RWPE1 (cell line): ENCODE measurements at regions not wholly inside any gene's neighbourhood (a gene's known extent, or its start where the extent isn't known, plus 50 kb on each side); places are given as distances from the start of the nearest gene placed in this dataset.
"Not testable (repeated sequence)": the region's sequence is repeated elsewhere in the genome, so short reads cannot be mapped to it uniquely, and the experiment has no call there.

Experiments
- CTCF ChIA-PET: fragments of 350-600 bp; sonication (Branson Sonifier 250); formaldehyde crosslinking; extraction: SDS; loops from one replicate; lab custom pipeline; 2021; lab: Yijun Ruan, JAX
- POLR2A ChIA-PET: fragments of 400-600 bp; formaldehyde crosslinking; extraction: SDS; loops from one replicate; lab custom pipeline; 2020; ENCODE audit warnings: antibody characterized with exemption; ENCODE audit not compliant: low non-redundant PET; lab: Yijun Ruan, JAX
- DNase-seq: peaks from one replicate; pipeline ENCODE4 v3.0.0; 2012; ENCODE audit warnings: low spot score
- H3K27ac ChIP-seq: fragments of 450-650 bp; 2 replicates; pipeline ENCODE4 v1.5.1; 2017
- TF ChIP-seq, protein P1 (sequence below): fragments of 450-650 bp; conservative IDR thresholded peaks from 2 replicates; pipeline ENCODE4 v1.5.1; 2017; ENCODE audit warnings: low read depth, mild to moderate bottlenecking

GRCh38 chr6:164078532-164079274 is 664.2 kb downstream of the QKI start:
- no peak overlapping the region for H3K27ac ChIP-seq
- no peak for DNase-seq
- ChIA-PET POLR2A (no interaction called here), CTCF (interaction anchor here (0.8 kb wide), 1 partner anchor 57 kb away, joined by 4 read pairs; no protein-coding TSS in a partner anchor)
- TF ChIP-seq, protein P1, sequence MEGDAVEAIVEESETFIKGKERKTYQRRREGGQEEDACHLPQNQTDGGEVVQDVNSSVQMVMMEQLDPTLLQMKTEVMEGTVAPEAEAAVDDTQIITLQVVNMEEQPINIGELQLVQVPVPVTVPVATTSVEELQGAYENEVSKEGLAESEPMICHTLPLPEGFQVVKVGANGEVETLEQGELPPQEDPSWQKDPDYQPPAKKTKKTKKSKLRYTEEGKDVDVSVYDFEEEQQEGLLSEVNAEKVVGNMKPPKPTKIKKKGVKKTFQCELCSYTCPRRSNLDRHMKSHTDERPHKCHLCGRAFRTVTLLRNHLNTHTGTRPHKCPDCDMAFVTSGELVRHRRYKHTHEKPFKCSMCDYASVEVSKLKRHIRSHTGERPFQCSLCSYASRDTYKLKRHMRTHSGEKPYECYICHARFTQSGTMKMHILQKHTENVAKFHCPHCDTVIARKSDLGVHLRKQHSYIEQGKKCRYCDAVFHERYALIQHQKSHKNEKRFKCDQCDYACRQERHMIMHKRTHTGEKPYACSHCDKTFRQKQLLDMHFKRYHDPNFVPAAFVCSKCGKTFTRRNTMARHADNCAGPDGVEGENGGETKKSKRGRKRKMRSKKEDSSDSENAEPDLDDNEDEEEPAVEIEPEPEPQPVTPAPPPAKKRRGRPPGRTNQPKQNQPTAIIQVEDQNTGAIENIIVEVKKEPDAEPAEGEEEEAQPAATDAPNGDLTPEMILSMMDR = no peak

- DNase-seq, POLR2A ChIA-PET, CTCF ChIA-PET, H3K27ac ChIP-seq: not testable (repeated sequence)
Observed at GRCh38 chr6:164076818-164077532, 662.5 kb downstream of the QKI start.

- TF ChIP-seq, protein P1 = no peak
- DNase-seq = no peak
- H3K27ac ChIP-seq = no peak overlapping the region
- CTCF ChIA-PET = interaction anchor here (0.6 kb wide), 1 partner anchor 1036 kb away, joined by 3 read pairs; no protein-coding TSS in a partner anchor
- POLR2A ChIA-PET = no interaction called here
Observed at GRCh38 chr6:164075981-164076615, 661.6 kb downstream of the QKI start.

DNA sequence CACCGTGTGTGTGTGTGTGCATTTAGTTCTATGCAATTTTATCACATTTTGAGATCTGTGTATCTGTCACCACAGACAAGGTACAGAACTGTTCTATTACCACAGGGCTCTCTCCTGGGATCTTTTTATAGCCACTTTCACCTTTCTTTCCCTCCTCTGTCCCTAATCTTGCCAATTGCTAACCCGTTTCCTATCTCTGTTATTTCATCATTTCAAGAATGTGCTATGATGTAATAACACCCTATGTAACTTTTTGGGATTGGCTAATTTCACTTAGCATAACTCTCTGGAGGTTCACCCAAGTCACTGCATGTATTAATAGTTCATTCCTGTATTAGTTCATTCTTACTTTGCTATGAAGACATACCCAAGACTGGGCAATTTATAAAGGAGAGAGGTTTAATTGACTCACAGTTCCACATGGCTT is 657.7 kb downstream of the QKI start:
- no peak for DNase-seq
- ChIA-PET POLR2A (no interaction called here), CTCF (no interaction called here)
- TF ChIP-seq, protein P1 = no peak
- H3K27ac ChIP-seq = no peak overlapping the region

DNA sequence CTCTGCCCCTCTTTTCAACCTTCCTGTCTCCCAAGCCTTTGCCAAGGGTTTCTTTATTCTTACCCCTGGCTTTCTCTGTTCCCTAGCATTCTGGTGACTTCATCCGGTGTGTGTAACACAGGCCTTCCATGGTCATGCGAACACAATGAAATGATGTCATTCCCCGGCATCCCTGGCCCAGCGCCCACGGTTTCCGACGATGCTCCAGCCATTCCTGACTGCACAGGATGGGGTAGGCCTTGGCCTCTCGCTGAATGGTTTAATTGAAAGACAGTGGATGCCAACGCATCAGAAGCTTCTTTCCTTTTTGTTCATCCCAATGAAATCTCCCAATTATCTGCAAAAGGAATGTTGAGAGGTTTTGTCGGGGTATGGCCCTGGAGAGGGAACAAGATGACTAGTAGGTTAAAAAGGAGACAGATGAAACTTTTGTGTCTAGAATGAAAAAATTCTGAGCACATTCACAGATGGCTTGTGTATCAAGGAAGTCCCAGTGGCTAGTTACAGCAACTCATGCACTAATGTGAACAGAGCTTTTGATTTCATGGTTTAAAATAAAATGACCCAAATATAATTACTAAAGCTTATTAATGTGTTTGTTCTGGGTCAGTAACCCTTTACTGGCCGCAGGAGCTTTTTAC is 655.0 kb downstream of the QKI start:
- DNase-seq = no peak
- CTCF ChIA-PET = no interaction called here
- POLR2A ChIA-PET = no interaction called here
- H3K27ac ChIP-seq = no peak overlapping the region
- TF ChIP-seq, protein P1 = no peak

DNA sequence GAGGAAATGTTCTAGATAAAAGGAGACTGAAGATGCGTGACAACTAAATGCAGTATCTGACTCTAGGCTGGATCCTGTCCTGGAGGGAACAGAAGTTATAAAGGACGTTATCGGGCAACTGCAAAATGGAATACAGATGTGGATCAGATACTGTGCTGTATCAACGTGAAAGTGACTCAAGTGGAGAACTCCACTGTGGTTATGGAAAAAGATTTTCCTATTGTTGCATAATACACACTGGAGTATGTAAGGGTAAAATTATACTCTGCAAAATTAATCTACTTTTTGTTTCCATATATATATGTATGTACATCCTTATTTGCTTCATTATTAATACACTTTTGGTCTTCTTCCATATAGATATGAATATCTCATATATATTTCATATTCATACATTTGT is 654.0 kb downstream of the QKI start:
- H3K27ac ChIP-seq = no peak overlapping the region
- ChIA-PET CTCF (no interaction called here), POLR2A (no interaction called here)
- no peak for DNase-seq
- TF ChIP-seq, protein P1 = no peak
